Neural cell (in vitro differentiated cells): ENCODE measurements at regions not wholly inside any gene's neighbourhood (a gene's known extent, or its start where the extent isn't known, plus 50 kb on each side); places are given as distances from the start of the nearest gene placed in this dataset.

ENCODE experiments used
- H2AFZ ChIP-seq: fragments of 200-600, 300-800 bp; sonication (generic), shearing (Covaris generic); 2 replicates; pipeline ENCODE4 v1.6.0; 2014; ENCODE audit warnings: low read depth, mild to moderate bottlenecking, antibody characterized with exemption, low read length, moderate library complexity
- H3F3A ChIP-seq: fragments of 200-600 bp; shearing (Covaris generic); 2 replicates; pipeline ENCODE4 v1.6.1; 2016; ENCODE audit warnings: mild to moderate bottlenecking, moderate library complexity, mixed read lengths, antibody characterized with exemption, low read length; ENCODE audit not compliant: insufficient read depth, poor library complexity, severe bottlenecking
- H3K27ac ChIP-seq: fragments of 200-600, 300-800 bp; sonication (generic), shearing (Covaris generic); 2 replicates; pipeline ENCODE4 v1.5.1; 2014; ENCODE audit warnings: mild to moderate bottlenecking, low read length, moderate library complexity
- H3K27me3 ChIP-seq: fragments of 300-800, 200-600 bp; sonication (generic), shearing (Covaris generic); 2 replicates; pipeline ENCODE4 v1.6.0; 2014; ENCODE audit warnings: mild to moderate bottlenecking, low read depth, low read length, moderate library complexity; ENCODE audit not compliant: insufficient read depth
- H3K36me3 ChIP-seq: fragments of 300-800, 200-600 bp; sonication (generic), shearing (Covaris generic); 2 replicates; pipeline ENCODE4 v1.5.1; 2014; ENCODE audit warnings: mild to moderate bottlenecking, antibody characterized with exemption, low read length, moderate library complexity; ENCODE audit not compliant: insufficient read depth
- H3K4me2 ChIP-seq: fragments of 300-800, 200-600 bp; sonication (generic), shearing (Covaris generic); 2 replicates; pipeline ENCODE4 v1.6.0; 2014; ENCODE audit warnings: mild to moderate bottlenecking, low read length
- H3K4me3 ChIP-seq: fragments of 300-800, 200-600 bp; sonication (generic), shearing (Covaris generic); 2 replicates; pipeline ENCODE4 v1.5.1; 2014; ENCODE audit warnings: mild to moderate bottlenecking, low read length, moderate library complexity
- H3K79me2 ChIP-seq: fragments of 200-600 bp; shearing (Covaris generic); replicated peaks from 2 replicates; pipeline ENCODE4 v1.6.0; 2014; ENCODE audit warnings: mild to moderate bottlenecking, low read length, moderate library complexity; ENCODE audit not compliant: insufficient read depth
- H3K9ac ChIP-seq: fragments of 300-800, 200-600 bp; sonication (generic), shearing (Covaris generic); 2 replicates; pipeline ENCODE4 v1.6.1; 2016; ENCODE audit warnings: mild to moderate bottlenecking, low read length, mixed read lengths
- H3K9me2 ChIP-seq: fragments of 200-600 bp; shearing (Covaris generic); 2 replicates; pipeline ENCODE4 v1.6.1; 2016; ENCODE audit warnings: mild to moderate bottlenecking, low read length, mixed read lengths; ENCODE audit not compliant: insufficient read depth
- H3K9me3 ChIP-seq: fragments of 200-600, 300-800 bp; sonication (generic), shearing (Covaris generic); 2 replicates; pipeline ENCODE4 v1.6.1; 2016; ENCODE audit warnings: mild to moderate bottlenecking, mixed run types, low read length, moderate library complexity, mixed read lengths
- H4K20me1 ChIP-seq: fragments of 200-600 bp; shearing (Covaris generic); 2 replicates; pipeline ENCODE4 v1.6.1; 2016; ENCODE audit warnings: mild to moderate bottlenecking, mixed run types; ENCODE audit not compliant: insufficient read depth
- CTCF ChIP-seq: fragments of 450-650 bp; IDR thresholded peaks from 2 replicates; pipeline ENCODE4 v1.5.1; 2014; ENCODE audit warnings: antibody characterized with exemption, mild to moderate bottlenecking, moderate library complexity; ENCODE audit not compliant: poor library complexity, severe bottlenecking
- EP300 ChIP-seq: fragments of 450-650 bp; conservative IDR thresholded peaks from 2 replicates; pipeline ENCODE4 v1.6.1; 2014; ENCODE audit warnings: antibody characterized with exemption, mild to moderate bottlenecking, moderate library complexity; ENCODE audit not compliant: poor library complexity, severe bottlenecking
- EZH2 ChIP-seq: fragments of 200-600, 300-800 bp; shearing (Covaris generic), sonication (generic); IDR thresholded peaks from 2 replicates; pipeline ENCODE4 v1.6.1; 2014; ENCODE audit warnings: antibody characterized with exemption, low read length, borderline replicate concordance, mild to moderate bottlenecking; ENCODE audit not compliant: insufficient read depth, poor library complexity, severe bottlenecking
- MXI1 ChIP-seq: fragments of 450-650 bp; conservative IDR thresholded peaks from 2 replicates; pipeline ENCODE4 v1.6.1; 2014; ENCODE audit warnings: antibody characterized with exemption, mild to moderate bottlenecking; ENCODE audit not compliant: poor library complexity, severe bottlenecking
- POLR2AphosphoS5 ChIP-seq: IDR thresholded peaks from 2 replicates; pipeline ENCODE4 v1.6.1; 2012
- RAD21 ChIP-seq: fragments of 450-650 bp; conservative IDR thresholded peaks from 2 replicates; pipeline ENCODE4 v1.6.1; 2014; ENCODE audit warnings: antibody characterized with exemption, mild to moderate bottlenecking, moderate library complexity
- SMC3 ChIP-seq: fragments of 450-650 bp; conservative IDR thresholded peaks from 2 replicates; pipeline ENCODE4 v1.6.1; 2014; ENCODE audit warnings: antibody characterized with exemption, mild to moderate bottlenecking, moderate library complexity; ENCODE audit not compliant: poor library complexity
- TAF1 ChIP-seq: IDR thresholded peaks from 2 replicates; pipeline ENCODE4 v1.6.1; 2012; ENCODE audit warnings: low read depth
- TF ChIP-seq, protein P1 (sequence below): IDR thresholded peaks from 2 replicates; pipeline ENCODE4 v1.6.1; 2012; ENCODE audit warnings: borderline replicate concordance

DNA sequence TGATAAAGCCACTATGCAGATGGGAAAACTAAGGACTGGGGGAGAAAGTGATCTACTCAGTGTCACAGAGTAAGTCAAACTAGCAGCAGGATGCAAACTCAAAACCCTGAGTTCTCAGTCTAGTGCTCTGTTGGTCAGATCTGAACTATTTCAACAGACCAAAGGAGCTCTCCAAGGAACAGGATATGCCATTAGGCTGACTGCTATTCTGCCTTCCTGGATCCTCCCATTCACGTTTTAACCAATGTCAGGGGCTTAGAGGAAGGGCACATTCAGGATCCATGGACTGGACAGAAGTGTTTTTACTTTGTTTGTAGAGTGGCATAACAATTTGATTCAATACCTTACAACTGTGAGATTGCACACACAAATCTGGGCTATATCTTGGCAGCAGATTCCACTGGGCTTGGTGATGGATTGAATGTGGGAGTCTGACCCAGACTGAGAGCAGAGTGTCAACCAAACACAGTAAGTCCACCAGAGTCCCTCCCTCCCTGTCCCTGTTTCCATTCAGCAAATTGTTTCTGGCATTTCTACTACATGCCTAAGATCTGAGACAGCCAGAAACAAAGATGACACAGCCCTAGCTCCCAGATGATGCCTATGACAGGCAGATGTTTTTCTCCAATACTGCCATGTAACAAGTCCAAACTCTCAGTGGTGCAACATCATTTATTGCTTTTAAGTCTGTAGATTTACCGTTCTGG, 337.8 kb upstream of the CDH5 start:
- no peaks in the 10 kb centered on the region for H3K79me2 ChIP-seq
- no peaks in the 10 kb centered on the region for H3K27me3 ChIP-seq
- H4K20me1 ChIP-seq: no peaks in the 10 kb centered on the region
- no peak overlapping the region for H3K4me2 ChIP-seq
- H3K4me3 ChIP-seq: no peak overlapping the region
- no peak overlapping the region for H3K9ac ChIP-seq
- no peaks in the 10 kb centered on the region for H3K9me2 ChIP-seq
- TF ChIP-seq RAD21: no peak
- no peak for TF ChIP-seq EZH2
- TF ChIP-seq EP300: no peak
- H3K27ac ChIP-seq: no peak overlapping the region
- H3K9me3 ChIP-seq: peaks cover 3% of the 10 kb centered on the region
- no peaks in the 10 kb centered on the region for H3F3A ChIP-seq
- H2AFZ ChIP-seq: no peak overlapping the region
- no peaks in the 10 kb centered on the region for H3K36me3 ChIP-seq

- peaks cover 3% of the 10 kb centered on the region for H3K9me3 ChIP-seq
- H3F3A ChIP-seq: no peaks in the 10 kb centered on the region
- H3K4me2 ChIP-seq: no peak overlapping the region
- H3K27me3 ChIP-seq: no peaks in the 10 kb centered on the region
- no peak overlapping the region for H2AFZ ChIP-seq
- no peaks in the 10 kb centered on the region for H4K20me1 ChIP-seq
- H3K36me3 ChIP-seq: no peaks in the 10 kb centered on the region
- H3K4me3 ChIP-seq: no peak overlapping the region
- H3K9me2 ChIP-seq: no peaks in the 10 kb centered on the region
- H3K9ac ChIP-seq: no peak overlapping the region
- no peak overlapping the region for H3K27ac ChIP-seq
- H3K79me2 ChIP-seq: no peaks in the 10 kb centered on the region
- TF ChIP-seq, protein P1, sequence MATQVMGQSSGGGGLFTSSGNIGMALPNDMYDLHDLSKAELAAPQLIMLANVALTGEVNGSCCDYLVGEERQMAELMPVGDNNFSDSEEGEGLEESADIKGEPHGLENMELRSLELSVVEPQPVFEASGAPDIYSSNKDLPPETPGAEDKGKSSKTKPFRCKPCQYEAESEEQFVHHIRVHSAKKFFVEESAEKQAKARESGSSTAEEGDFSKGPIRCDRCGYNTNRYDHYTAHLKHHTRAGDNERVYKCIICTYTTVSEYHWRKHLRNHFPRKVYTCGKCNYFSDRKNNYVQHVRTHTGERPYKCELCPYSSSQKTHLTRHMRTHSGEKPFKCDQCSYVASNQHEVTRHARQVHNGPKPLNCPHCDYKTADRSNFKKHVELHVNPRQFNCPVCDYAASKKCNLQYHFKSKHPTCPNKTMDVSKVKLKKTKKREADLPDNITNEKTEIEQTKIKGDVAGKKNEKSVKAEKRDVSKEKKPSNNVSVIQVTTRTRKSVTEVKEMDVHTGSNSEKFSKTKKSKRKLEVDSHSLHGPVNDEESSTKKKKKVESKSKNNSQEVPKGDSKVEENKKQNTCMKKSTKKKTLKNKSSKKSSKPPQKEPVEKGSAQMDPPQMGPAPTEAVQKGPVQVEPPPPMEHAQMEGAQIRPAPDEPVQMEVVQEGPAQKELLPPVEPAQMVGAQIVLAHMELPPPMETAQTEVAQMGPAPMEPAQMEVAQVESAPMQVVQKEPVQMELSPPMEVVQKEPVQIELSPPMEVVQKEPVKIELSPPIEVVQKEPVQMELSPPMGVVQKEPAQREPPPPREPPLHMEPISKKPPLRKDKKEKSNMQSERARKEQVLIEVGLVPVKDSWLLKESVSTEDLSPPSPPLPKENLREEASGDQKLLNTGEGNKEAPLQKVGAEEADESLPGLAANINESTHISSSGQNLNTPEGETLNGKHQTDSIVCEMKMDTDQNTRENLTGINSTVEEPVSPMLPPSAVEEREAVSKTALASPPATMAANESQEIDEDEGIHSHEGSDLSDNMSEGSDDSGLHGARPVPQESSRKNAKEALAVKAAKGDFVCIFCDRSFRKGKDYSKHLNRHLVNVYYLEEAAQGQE: no peak
- TF ChIP-seq EP300: no peak
- TF ChIP-seq POLR2AphosphoS5: no peak
- TF ChIP-seq RAD21: no peak
- TF ChIP-seq TAF1: no peak
- no peak for TF ChIP-seq SMC3
- no peak for TF ChIP-seq CTCF
- no peak for TF ChIP-seq MXI1
- TF ChIP-seq EZH2: no peak
These were observed 339.6 kb upstream of the CDH5 start for GRCh38 chr16:66026787-66027330.
